Trophoblast cell (in vitro differentiated cells and primary cell): ENCODE measurements at regions not wholly inside any gene's neighbourhood (a gene's known extent, or its start where the extent isn't known, plus 50 kb on each side); places are given as distances from the start of the nearest gene placed in this dataset.
A peak's percentile ranks its signal among the peaks of the same experiment; 100 is the strongest.

ENCODE experiments used
- DNase-seq, 2 donors: peaks; one replicate each; pipeline ENCODE4 v3.0.0-alpha.2; 2016
- H2AFZ ChIP-seq: 2 replicates; pipeline ENCODE4 v1.6.1; 2013; ENCODE audit warnings: low read length, moderate library complexity, mild to moderate bottlenecking; ENCODE audit not compliant: insufficient read depth, poor library complexity
- H2AK5ac ChIP-seq: 2 replicates; pipeline ENCODE4 v1.6.1; 2013; ENCODE audit warnings: mild to moderate bottlenecking, low read length
- H2BK120ac ChIP-seq: 2 replicates; pipeline ENCODE4 v1.6.1; 2013; ENCODE audit warnings: low read length, mild to moderate bottlenecking, moderate library complexity; ENCODE audit not compliant: insufficient read depth, poor library complexity
- H2BK12ac ChIP-seq: 2 replicates; pipeline ENCODE4 v1.6.1; 2013; ENCODE audit warnings: mild to moderate bottlenecking, low read length, moderate library complexity
- H2BK5ac ChIP-seq: 2 replicates; pipeline ENCODE4 v1.6.1; 2013; ENCODE audit warnings: low read length, low read depth, moderate library complexity, mild to moderate bottlenecking; ENCODE audit not compliant: poor library complexity
- H3K14ac ChIP-seq: 2 replicates; pipeline ENCODE4 v1.6.1; 2013; ENCODE audit warnings: mild to moderate bottlenecking, low read length
- H3K18ac ChIP-seq: 2 replicates; pipeline ENCODE4 v1.6.1; 2013; ENCODE audit warnings: mild to moderate bottlenecking, low read length
- H3K23ac ChIP-seq: 2 replicates; pipeline ENCODE4 v1.6.1; 2013; ENCODE audit warnings: low read length
- H3K27ac ChIP-seq: 2 replicates; pipeline ENCODE4 v1.5.1; 2013; ENCODE audit warnings: low read depth, mild to moderate bottlenecking, inconsistent platforms, low read length, moderate library complexity
- H3K27me3 ChIP-seq: 2 replicates; pipeline ENCODE4 v1.6.1; 2013; ENCODE audit warnings: inconsistent platforms, mild to moderate bottlenecking, low read length, moderate library complexity; ENCODE audit not compliant: insufficient read depth
- H3K36me3 ChIP-seq, 2 experiments: 1 replicate in 1 of 2; 2 replicates in 1 of 2; pipeline ENCODE4 v1.6.1; 2013; ENCODE audit warnings: low read length in 2 of 2, mild to moderate bottlenecking in 2 of 2, moderate library complexity in 1 of 2; ENCODE audit not compliant: insufficient read depth in 2 of 2, control insufficient read depth in 1 of 2
- H3K4ac ChIP-seq: 2 replicates; pipeline ENCODE4 v1.6.1; 2013; ENCODE audit warnings: low read depth, mild to moderate bottlenecking, low read length, moderate library complexity
- H3K4me1 ChIP-seq, 2 experiments: 1 replicate in 1 of 2; 2 replicates in 1 of 2; pipeline ENCODE4 v1.6.1; 2013; ENCODE audit warnings: low read length in 2 of 2, mild to moderate bottlenecking in 2 of 2, moderate library complexity in 1 of 2; ENCODE audit not compliant: insufficient read depth in 2 of 2, control insufficient read depth in 1 of 2
- H3K4me2 ChIP-seq: 2 replicates; pipeline ENCODE4 v1.6.1; 2013; ENCODE audit warnings: inconsistent platforms, mild to moderate bottlenecking, low read length, moderate library complexity
- H3K4me3 ChIP-seq: 2 replicates; pipeline ENCODE4 v1.5.1; 2013; ENCODE audit warnings: mild to moderate bottlenecking, low read depth, low read length, inconsistent platforms
- H3K79me1 ChIP-seq: one replicate; pipeline ENCODE4 v1.6.1; 2013; ENCODE audit warnings: low read length
- H3K79me2 ChIP-seq: 2 replicates; pipeline ENCODE4 v1.6.1; 2013; ENCODE audit warnings: low read length, mild to moderate bottlenecking; ENCODE audit not compliant: control insufficient read depth, insufficient read depth, poor library complexity
- H3K9ac ChIP-seq: 2 replicates; pipeline ENCODE4 v1.6.1; 2013; ENCODE audit warnings: mild to moderate bottlenecking, low read length
- H3K9me3 ChIP-seq: 2 replicates; pipeline ENCODE4 v1.6.1; 2013; ENCODE audit warnings: low read depth, mild to moderate bottlenecking, control low read depth, inconsistent platforms, low read length; ENCODE audit not compliant: insufficient read depth
- H4K12ac ChIP-seq: 2 replicates; pipeline ENCODE4 v1.6.1; 2013; ENCODE audit warnings: low read depth, mild to moderate bottlenecking, low read length, moderate library complexity
- H4K8ac ChIP-seq: 2 replicates; pipeline ENCODE4 v1.6.1; 2013; ENCODE audit warnings: low read depth, mild to moderate bottlenecking, low read length, moderate library complexity
- H4K91ac ChIP-seq: one replicate; pipeline ENCODE4 v1.6.1; 2013; ENCODE audit warnings: low read depth, mild to moderate bottlenecking, low read length, moderate library complexity
- WGBS: extraction: QIAGEN DNeasy Blood & Tissue Kit; methylation state at CpG from one replicate; pipeline ENCODE4 v1.1.7; 2013; ENCODE audit warnings: missing lambda C conversion rate; ENCODE audit not compliant: insufficient read length, insufficient coverage; ENCODE audit errors: extremely low coverage; 5-methylcytosine and 5-hydroxymethylcytosine counted together

- Histone ChIP-seq H3K9me3 (no peaks in the 10 kb centered on the region), H3K4ac (no peak overlapping the region), H2BK5ac (no peak overlapping the region)
Observed at GRCh38 chr7:109003742-109004141, 434.1 kb downstream of the DNAJB9 start.

GRCh38 chr7:109009636-109010035 lies 440.0 kb downstream of the DNAJB9 start:
- H3K9ac ChIP-seq: no peak overlapping the region
- no peaks in the 10 kb centered on the region for H3K79me2 ChIP-seq
- no peak overlapping the region for H4K12ac ChIP-seq
- no peak overlapping the region for H3K23ac ChIP-seq
- no peak overlapping the region for H3K4me2 ChIP-seq
- no peak overlapping the region for H3K18ac ChIP-seq
- no peak overlapping the region for H2AFZ ChIP-seq
- no peak overlapping the region for H4K91ac ChIP-seq
- no peak overlapping the region for H3K14ac ChIP-seq
- H3K27me3 ChIP-seq: no peaks in the 10 kb centered on the region
- no peak overlapping the region for H2BK12ac ChIP-seq
- H3K27ac ChIP-seq: no peak overlapping the region
- no peak overlapping the region for H4K8ac ChIP-seq
- H3K4me1 ChIP-seq: no peaks in the 10 kb centered on the region
- no peaks in the 10 kb centered on the region for H3K36me3 ChIP-seq
- H3K4ac ChIP-seq: no peak overlapping the region
- H2AK5ac ChIP-seq: no peak overlapping the region
- no peak overlapping the region for H2BK120ac ChIP-seq
- H3K9me3 ChIP-seq: no peaks in the 10 kb centered on the region
- peak; percentile 3 to 33 for DNase-seq
- no CpG with 5 or more reads among the region's 6 CpGs for whole genome bisulfite sequencing
- H3K4me3 ChIP-seq: no peak overlapping the region
- no peaks in the 10 kb centered on the region for H3K79me1 ChIP-seq
- no peak overlapping the region for H2BK5ac ChIP-seq

More at GRCh38 chr7:109003742-109004141, 434.1 kb downstream of the DNAJB9 start:
- Histone ChIP-seq H3K79me1 (no peaks in the 10 kb centered on the region), H2BK120ac (no peak overlapping the region), H4K8ac (no peak overlapping the region), H2AK5ac (no peak overlapping the region), H2BK12ac (no peak overlapping the region), H3K36me3 (no peaks in the 10 kb centered on the region), H3K27me3 (no peaks in the 10 kb centered on the region), H3K18ac (no peak overlapping the region), H3K4me3 (no peak overlapping the region), H4K91ac (no peak overlapping the region), H2AFZ (no peak overlapping the region), H3K9ac (no peak overlapping the region), H3K79me2 (no peaks in the 10 kb centered on the region), H3K23ac (no peak overlapping the region), H3K4me1 (no peaks in the 10 kb centered on the region), H3K14ac (no peak overlapping the region), H4K12ac (no peak overlapping the region), H3K27ac (no peak overlapping the region), H3K4me2 (no peak overlapping the region)
- no CpG with 5 or more reads among the region's 1 CpG for WGBS
- peak; percentile 2 to 15 for DNase-seq

GRCh38 chr7:109020251-109020650 lies 450.6 kb downstream of the DNAJB9 start:
- Histone ChIP-seq H4K8ac (no peak overlapping the region), H3K27me3 (no peaks in the 10 kb centered on the region), H3K23ac (no peak overlapping the region), H2BK12ac (no peak overlapping the region), H3K14ac (no peak overlapping the region), H3K4me2 (no peak overlapping the region), H3K4me3 (no peak overlapping the region), H2AK5ac (no peak overlapping the region), H4K91ac (no peak overlapping the region), H3K18ac (no peak overlapping the region), H3K4ac (no peak overlapping the region), H4K12ac (no peak overlapping the region), H3K79me2 (no peaks in the 10 kb centered on the region), H2BK120ac (no peak overlapping the region), H3K9ac (no peak overlapping the region), H3K79me1 (no peaks in the 10 kb centered on the region), H2AFZ (no peak overlapping the region), H3K9me3 (no peaks in the 10 kb centered on the region), H3K4me1 (peaks cover 0 to 2% of the 10 kb centered on the region in 2 experiments), H3K27ac (no peak overlapping the region), H3K36me3 (no peaks in the 10 kb centered on the region), H2BK5ac (no peak overlapping the region)
- no CpG with 5 or more reads among the region's 4 CpGs for WGBS
- peak in 1 of 2 donors; percentile 8 for DNase-seq

GRCh38 chr7:109021390-109021789 lies 451.7 kb downstream of the DNAJB9 start:
- no peaks in the 10 kb centered on the region for H3K9me3 ChIP-seq
- H2AFZ ChIP-seq: no peak overlapping the region
- H3K4me3 ChIP-seq: no peak overlapping the region
- no peaks in the 10 kb centered on the region for H3K36me3 ChIP-seq
- H2BK12ac ChIP-seq: no peak overlapping the region
- H3K79me2 ChIP-seq: no peaks in the 10 kb centered on the region
- H2BK5ac ChIP-seq: no peak overlapping the region
- no peak overlapping the region for H4K12ac ChIP-seq
- H3K27me3 ChIP-seq: no peaks in the 10 kb centered on the region
- H2BK120ac ChIP-seq: no peak overlapping the region
- peaks cover 0 to 2% of the 10 kb centered on the region in 2 experiments for H3K4me1 ChIP-seq
- H3K4ac ChIP-seq: no peak overlapping the region
- DNase-seq: no peak
- H4K91ac ChIP-seq: no peak overlapping the region
- H3K4me2 ChIP-seq: no peak overlapping the region
- no peak overlapping the region for H3K14ac ChIP-seq
- no peak overlapping the region for H3K27ac ChIP-seq
- no peak overlapping the region for H3K9ac ChIP-seq
- H2AK5ac ChIP-seq: no peak overlapping the region
- no peak overlapping the region for H3K23ac ChIP-seq
- H3K18ac ChIP-seq: no peak overlapping the region
- no peak overlapping the region for H4K8ac ChIP-seq
- no peaks in the 10 kb centered on the region for H3K79me1 ChIP-seq
- no CpG with 5 or more reads among the region's 2 CpGs for WGBS
